A673 (cell line): ENCODE measurements at regions not wholly inside any gene's neighbourhood (a gene's known extent, or its start where the extent isn't known, plus 50 kb on each side); places are given as distances from the start of the nearest gene placed in this dataset.

Source experiments
- BruUV-seq: library from RNA; stranded (reverse); fragments of 400-500 nt; replicated peaks from 2 replicates; lab custom pipeline; 2021; lab: Mats Ljungman, UMichigan
- CTCF ChIA-PET: fragments of 300-600 bp; sonication (Branson Sonifier 250); formaldehyde crosslinking; loops from one replicate; lab custom pipeline; 2022; ENCODE audit warnings: antibody characterized with exemption; lab: Charles Lee
- POLR2A ChIA-PET: fragments of 300-600 bp; sonication (Branson Sonifier 250); formaldehyde crosslinking; loops from one replicate; lab custom pipeline; 2022; ENCODE audit warnings: antibody characterized with exemption; ENCODE audit not compliant: low non-redundant PET; lab: Charles Lee
- DNase-seq: peaks from one replicate; pipeline ENCODE4 v3.0.0-alpha.2; 2015; ENCODE audit warnings: low spot score
- H3K27ac ChIP-seq: fragments of 200-600 bp; sonication (generic); 2 replicates; pipeline ENCODE4 v1.5.1; 2016; ENCODE audit warnings: mixed run types, low read depth, mild to moderate bottlenecking, mixed read lengths, antibody characterized with exemption, low read length; ENCODE audit not compliant: poor library complexity, severe bottlenecking
- H3K27me3 ChIP-seq: fragments of 200-600 bp; sonication (generic); replicated peaks from 2 replicates; pipeline ENCODE4 v1.6.1; 2017; ENCODE audit warnings: mixed run types, low read depth, mild to moderate bottlenecking, mixed read lengths, antibody characterized with exemption, low read length; ENCODE audit not compliant: insufficient read depth, poor library complexity
- H3K36me3 ChIP-seq: fragments of 200-600 bp; sonication (generic); 2 replicates; pipeline ENCODE4 v1.6.1; 2016; ENCODE audit warnings: mixed run types, mild to moderate bottlenecking, mixed read lengths, antibody characterized with exemption, low read length; ENCODE audit not compliant: insufficient read depth, poor library complexity, severe bottlenecking
- H3K4me1 ChIP-seq: fragments of 200-600 bp; sonication (generic); 2 replicates; pipeline ENCODE4 v1.6.1; 2017; ENCODE audit warnings: mixed run types, mild to moderate bottlenecking, mixed read lengths, antibody characterized with exemption, low read length; ENCODE audit not compliant: insufficient read depth, poor library complexity, severe bottlenecking
- H3K4me3 ChIP-seq: fragments of 200-600 bp; sonication (generic); 2 replicates; pipeline ENCODE4 v1.5.1; 2016; ENCODE audit warnings: low read depth, mixed run types, mild to moderate bottlenecking, mixed read lengths, low read length; ENCODE audit not compliant: poor library complexity, severe bottlenecking
- H3K9me3 ChIP-seq: fragments of 200-600 bp; sonication (generic); 2 replicates; pipeline ENCODE4 v1.6.1; 2016; ENCODE audit warnings: mixed run types, low read depth, mild to moderate bottlenecking, mixed read lengths, antibody characterized with exemption, low read length; ENCODE audit not compliant: poor library complexity, severe bottlenecking
- CTCF ChIP-seq: fragments of 300-800, 200-600 bp; sonication (generic); conservative IDR thresholded peaks from 2 replicates; pipeline ENCODE4 v1.5.1; 2017; ENCODE audit warnings: low read depth, mild to moderate bottlenecking, antibody characterized with exemption, low read length, moderate library complexity, mixed read lengths
- EZH2 ChIP-seq: fragments of 200-600 bp; sonication (generic); IDR thresholded peaks from 2 replicates; pipeline ENCODE4 v1.6.1; 2017; ENCODE audit warnings: borderline replicate concordance, low read depth, mild to moderate bottlenecking, mixed read lengths, antibody characterized with exemption, low read length; ENCODE audit not compliant: poor library complexity, severe bottlenecking
- intact Hi-C: fragments of 100-400 bp; cut with micrococcal nuclease; formaldehyde crosslinking; loops from one replicate; pipeline ENCODE4 v1.10.0; 2022; ENCODE audit not compliant: unreplicated experiment

GRCh38 chr11:80388130-80388529, 947.3 kb upstream of the TENM4 start:
- no peaks in the 10 kb centered on the region for H3K9me3 ChIP-seq
- no peaks in the 10 kb centered on the region for H3K27me3 ChIP-seq
- no peak for TF ChIP-seq EZH2
- no peak for TF ChIP-seq CTCF
- BruUV-seq = no TSS peak
- no peak overlapping the region for H3K27ac ChIP-seq
- CTCF ChIA-PET = no interaction called here
- H3K4me3 ChIP-seq = no peak overlapping the region
- H3K36me3 ChIP-seq = no peaks in the 10 kb centered on the region
- POLR2A ChIA-PET = no interaction called here
- H3K4me1 ChIP-seq = no peaks in the 10 kb centered on the region
- intact Hi-C loops = no loop called here
- DNase-seq = peak; percentile 5

DNA sequence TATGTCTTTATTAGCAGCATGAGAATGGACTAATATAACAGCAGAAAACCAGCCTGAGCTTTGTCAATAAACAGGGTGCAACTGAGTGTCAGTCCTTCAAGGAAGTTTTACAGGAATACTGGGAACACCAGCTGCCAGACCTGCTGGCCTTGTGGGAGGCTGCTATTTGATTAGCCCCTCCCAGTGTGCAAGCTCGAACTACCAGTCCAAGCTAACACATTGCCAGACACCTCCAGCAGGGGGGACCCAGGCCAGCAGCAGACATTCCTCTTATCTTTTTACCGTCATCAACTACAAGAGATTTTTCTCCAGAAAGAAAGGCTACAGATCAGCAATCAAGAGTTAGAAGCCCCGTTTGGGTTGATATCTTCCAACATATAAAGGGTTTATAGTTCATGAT, 942.8 kb upstream of the TENM4 start:
- H3K4me3 ChIP-seq = no peak overlapping the region
- H3K27me3 ChIP-seq = no peaks in the 10 kb centered on the region
- intact Hi-C loops = no loop called here
- no peaks in the 10 kb centered on the region for H3K9me3 ChIP-seq
- POLR2A ChIA-PET = interaction anchor here (0.7 kb wide), 1 partner anchor 27 kb away, joined by 3 read pairs; no protein-coding TSS in a partner anchor
- H3K36me3 ChIP-seq = no peaks in the 10 kb centered on the region
- TF ChIP-seq CTCF (no peak), EZH2 (no peak)
- CTCF ChIA-PET = no interaction called here
- BruUV-seq = no TSS peak
- no peak overlapping the region for H3K27ac ChIP-seq
- DNase-seq = peak; percentile 6
- no peaks in the 10 kb centered on the region for H3K4me1 ChIP-seq

DNA sequence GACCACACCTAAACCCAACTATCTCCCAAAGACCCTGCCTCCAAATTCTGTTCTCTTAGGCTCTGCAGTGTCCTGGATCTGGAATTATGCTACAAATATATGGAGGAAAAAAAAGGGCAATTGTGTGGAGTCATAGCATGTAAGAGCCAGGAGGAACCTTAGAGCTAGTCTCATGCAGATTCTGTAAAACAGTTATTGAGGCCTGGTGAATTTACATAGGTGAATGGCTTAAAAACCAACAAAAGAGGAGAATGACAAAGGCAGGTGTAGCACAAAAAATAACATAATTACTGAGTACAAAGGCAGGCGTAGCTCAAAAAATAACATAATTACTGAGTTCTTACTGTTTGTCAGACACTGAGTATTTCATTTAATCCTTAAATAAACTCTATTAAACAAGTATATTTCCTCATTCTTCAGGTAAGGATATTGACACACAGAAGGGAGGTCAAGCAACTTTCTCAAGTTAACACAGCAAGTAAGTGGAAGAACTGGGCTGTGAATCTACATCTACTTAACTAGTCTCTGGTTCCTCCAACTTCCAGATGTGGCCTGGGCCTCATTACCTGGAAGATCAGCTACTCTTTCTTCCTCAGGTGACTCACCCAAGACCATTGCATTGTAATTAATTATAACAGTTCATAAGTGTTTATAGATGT, 938.9 kb upstream of the TENM4 start:
- Histone ChIP-seq H3K9me3 (no peaks in the 10 kb centered on the region), H3K36me3 (no peaks in the 10 kb centered on the region), H3K27me3 (no peaks in the 10 kb centered on the region), H3K27ac (no peak overlapping the region), H3K4me3 (no peak overlapping the region), H3K4me1 (no peaks in the 10 kb centered on the region)
- POLR2A ChIA-PET = interaction anchor here (0.6 to 0.7 kb wide), 2 partner anchors 42 to 352 kb away, joined by 4 to 12 read pairs; no protein-coding TSS in a partner anchor
- no peak for TF ChIP-seq EZH2
- no peak for TF ChIP-seq CTCF
- no peak for DNase-seq
- intact Hi-C loops = no loop called here
- no TSS peak for BruUV-seq
- CTCF ChIA-PET = no interaction called here
